ENCODE measurements at regions not wholly inside any gene's neighbourhood (a gene's known extent, or its start where the extent isn't known, plus 50 kb on each side); places are given as distances from the start of the nearest gene placed in this dataset.

- TF ChIP-seq CREB1 (IDR thresholded peaks at IDR 0.05) (no peak), CREB1 (CRISPR knock-in tag; IDR thresholded peaks at IDR 0.05) (no peak), CEBPG (CRISPR knock-in tag; IDR thresholded peaks at IDR 0.05) (no peak), CTCF (CRISPR knock-in tag; IDR thresholded peaks at IDR 0.05) (no peak), ATF7 (IDR thresholded peaks at IDR 0.05) (no peak), ATF7 (CRISPR knock-in tag; IDR thresholded peaks at IDR 0.05) (no peak)
Observed at GRCh38 chr11:11764423-11764803, 77.4 kb upstream of the USP47 start.
